GM23338 (cell line): ENCODE measurements at regions not wholly inside any gene's neighbourhood (a gene's known extent, or its start where the extent isn't known, plus 50 kb on each side); places are given as distances from the start of the nearest gene placed in this dataset.

Experiments
- EZH2 ChIP-seq: fragments of 200-600 bp; sonication (generic); IDR thresholded peaks from one replicate; pipeline ENCODE4 v1.8.0; 2017; ENCODE audit warnings: antibody characterized with exemption, mild to moderate bottlenecking, low read depth; ENCODE audit not compliant: unreplicated experiment
- EZH2phosphoT487 ChIP-seq: fragments of 200-600 bp; sonication (generic); IDR thresholded peaks from one replicate; pipeline ENCODE4 v1.8.1; 2018; ENCODE audit warnings: antibody characterized with exemption; ENCODE audit not compliant: unreplicated experiment
- POLR2AphosphoS5 ChIP-seq: IDR thresholded peaks from 2 replicates; pipeline ENCODE4 v1.6.1; 2016; ENCODE audit warnings: antibody characterized with exemption, low read depth
- REST ChIP-seq: IDR thresholded peaks from one replicate; pipeline ENCODE4 v1.6.1; 2018; ENCODE audit warnings: antibody characterized with exemption; ENCODE audit not compliant: unreplicated experiment
- TF ChIP-seq, protein P1 (sequence below), 2 experiments: fragments of 200-600 bp in 1 of 2; sonication (generic) in 1 of 2; conservative IDR thresholded peaks; 2 replicates each; pipeline versions ENCODE4 v1.5.1 to v1.6.1; 2016 to 2017; ENCODE audit warnings: antibody characterized with exemption in 2 of 2, low read depth in 2 of 2, mild to moderate bottlenecking in 2 of 2, moderate library complexity in 1 of 2

DNA sequence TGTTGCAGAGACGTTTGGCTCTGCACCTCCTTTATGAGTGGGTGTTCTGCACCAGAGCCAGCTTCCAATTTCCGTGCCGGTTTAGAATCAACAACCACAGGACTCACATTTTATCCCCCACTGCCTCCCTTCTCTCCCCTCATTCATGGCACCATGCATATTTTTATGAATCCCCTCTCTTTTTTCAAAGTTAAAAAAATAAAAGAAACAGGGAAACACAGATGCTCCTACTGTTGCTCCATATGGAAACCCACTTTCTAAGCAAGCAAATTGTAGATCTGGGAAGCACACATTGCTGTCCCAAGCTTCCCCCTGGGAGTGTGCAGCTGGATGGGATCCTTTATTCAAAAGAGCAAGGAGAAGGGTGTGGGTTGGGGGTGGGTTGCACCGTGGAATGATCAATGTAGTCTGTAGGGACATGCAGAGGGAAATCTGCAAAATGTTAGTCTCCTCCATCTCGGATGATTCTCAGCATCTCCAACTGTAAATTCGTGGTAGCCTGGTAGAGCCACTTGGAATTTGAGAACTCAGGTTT is 410.0 kb upstream of the ADAMTSL1 start:
- TF ChIP-seq, protein P1, sequence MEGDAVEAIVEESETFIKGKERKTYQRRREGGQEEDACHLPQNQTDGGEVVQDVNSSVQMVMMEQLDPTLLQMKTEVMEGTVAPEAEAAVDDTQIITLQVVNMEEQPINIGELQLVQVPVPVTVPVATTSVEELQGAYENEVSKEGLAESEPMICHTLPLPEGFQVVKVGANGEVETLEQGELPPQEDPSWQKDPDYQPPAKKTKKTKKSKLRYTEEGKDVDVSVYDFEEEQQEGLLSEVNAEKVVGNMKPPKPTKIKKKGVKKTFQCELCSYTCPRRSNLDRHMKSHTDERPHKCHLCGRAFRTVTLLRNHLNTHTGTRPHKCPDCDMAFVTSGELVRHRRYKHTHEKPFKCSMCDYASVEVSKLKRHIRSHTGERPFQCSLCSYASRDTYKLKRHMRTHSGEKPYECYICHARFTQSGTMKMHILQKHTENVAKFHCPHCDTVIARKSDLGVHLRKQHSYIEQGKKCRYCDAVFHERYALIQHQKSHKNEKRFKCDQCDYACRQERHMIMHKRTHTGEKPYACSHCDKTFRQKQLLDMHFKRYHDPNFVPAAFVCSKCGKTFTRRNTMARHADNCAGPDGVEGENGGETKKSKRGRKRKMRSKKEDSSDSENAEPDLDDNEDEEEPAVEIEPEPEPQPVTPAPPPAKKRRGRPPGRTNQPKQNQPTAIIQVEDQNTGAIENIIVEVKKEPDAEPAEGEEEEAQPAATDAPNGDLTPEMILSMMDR (conservative IDR thresholded peaks at IDR 0.05; ENCODE audit: low read depth in 2 of 2), result no peak
- TF ChIP-seq REST, result no peak
- TF ChIP-seq EZH2phosphoT487, result no peak
- TF ChIP-seq EZH2, result no peak
- TF ChIP-seq POLR2AphosphoS5, result no peak
